AG04450 (cell line): ENCODE measurements at regions not wholly inside any gene's neighbourhood (a gene's known extent, or its start where the extent isn't known, plus 50 kb on each side); places are given as distances from the start of the nearest gene placed in this dataset.

Experiments used
- CTCF ChIA-PET: fragments of 300-600, 350-600 bp; formaldehyde crosslinking; extraction: SDS; loops from one replicate; lab custom pipeline; 2022; ENCODE audit warnings: antibody characterized with exemption, inconsistent platforms; lab: Charles Lee
- POLR2A ChIA-PET: fragments of 350-600 bp; formaldehyde crosslinking; extraction: SDS; loops from one replicate; lab custom pipeline; 2021; ENCODE audit warnings: antibody characterized with exemption, inconsistent platforms; lab: Yijun Ruan, JAX
- DNase-seq: peaks from one replicate; pipeline ENCODE4 v3.0.0-alpha.2; 2011; ENCODE audit warnings: low read depth, low spot score
- H3K27ac ChIP-seq: one replicate; pipeline ENCODE4 v1.5.1; 2012; ENCODE audit warnings: low read depth, low read length, control low read depth
- H3K27me3 ChIP-seq: one replicate; pipeline ENCODE4 v1.6.0; 2012; ENCODE audit warnings: low read length; ENCODE audit not compliant: control insufficient read depth, insufficient read depth
- H3K4me3 ChIP-seq: 2 replicates; pipeline ENCODE4 v1.5.1; 2011; ENCODE audit warnings: mild to moderate bottlenecking, low read depth, low read length, control low read depth
- H3K9me3 ChIP-seq: 2 replicates; pipeline ENCODE4 v1.5.1; 2012; ENCODE audit warnings: low read length; ENCODE audit not compliant: control insufficient read depth, insufficient read depth
- CTCF ChIP-seq: IDR thresholded peaks from 2 replicates; pipeline ENCODE4 v1.5.1; 2011; ENCODE audit warnings: low read depth, low read length, control low read depth, inconsistent platforms

- DNase-seq, result no peak
- H3K27me3 ChIP-seq, result no peaks in the 10 kb centered on the region
- no peak overlapping the region for H3K27ac ChIP-seq
- TF ChIP-seq CTCF, result no peak
- no peak overlapping the region for H3K4me3 ChIP-seq
- no peaks in the 10 kb centered on the region; the same call in 1 of the 2 replicates for H3K9me3 ChIP-seq
- POLR2A ChIA-PET, result no interaction called here
- CTCF ChIA-PET, result no interaction called here
These were observed 997.9 kb upstream of the PCDH7 start for GRCh38 chr4:29722253-29722652.

- POLR2A ChIA-PET, result no interaction called here
These were observed 993.2 kb upstream of the PCDH7 start for GRCh38 chr4:29726938-29727337.

GRCh38 chr4:29734343-29735213, 985.6 kb upstream of the PCDH7 start:
- CTCF ChIA-PET, result no interaction called here
- no peaks in the 10 kb centered on the region for H3K27me3 ChIP-seq
- POLR2A ChIA-PET, result no interaction called here
- no peak overlapping the region for H3K27ac ChIP-seq
- no peak for TF ChIP-seq CTCF
- H3K9me3 ChIP-seq, result 0 out of 2 replicates have a peak, but pooled peaks cover 4% of the 10 kb centered on the region
- no peak for DNase-seq
- no peak overlapping the region for H3K4me3 ChIP-seq

More at GRCh38 chr4:29726938-29727337, 993.2 kb upstream of the PCDH7 start:
- H3K27ac ChIP-seq, result no peak overlapping the region
- H3K9me3 ChIP-seq, result peaks cover 4% of the 10 kb centered on the region; the same call in 1 of the 2 replicates
- DNase-seq, result no peak
- CTCF ChIA-PET, result no interaction called here
- no peaks in the 10 kb centered on the region for H3K27me3 ChIP-seq
- no peak overlapping the region for H3K4me3 ChIP-seq
- TF ChIP-seq CTCF, result no peak

- H3K27me3 ChIP-seq, result no peaks in the 10 kb centered on the region
- ChIA-PET CTCF (no interaction called here), POLR2A (no interaction called here)
- H3K27ac ChIP-seq, result no peak overlapping the region
- no peak for DNase-seq
- H3K4me3 ChIP-seq, result no peak overlapping the region
- H3K9me3 ChIP-seq, result no peaks in the 10 kb centered on the region
- TF ChIP-seq CTCF, result no peak
These were observed 963.2 kb upstream of the PCDH7 start for GRCh38 chr4:29756966-29757365.

GRCh38 chr4:29762151-29762550, 958.0 kb upstream of the PCDH7 start:
- Histone ChIP-seq H3K4me3 (no peak overlapping the region), H3K9me3 (no peaks in the 10 kb centered on the region), H3K27me3 (no peaks in the 10 kb centered on the region), H3K27ac (no peak overlapping the region)
- POLR2A ChIA-PET, result no interaction called here
- CTCF ChIA-PET, result no interaction called here
- no peak for TF ChIP-seq CTCF
- no peak for DNase-seq
